Activated T-cell treated with anti-CD3 and anti-CD28 coated beads, Interleukin-2, amount 50 U/mL, for 72 hours (primary cell): ENCODE measurements at regions not wholly inside any gene's neighbourhood (a gene's known extent, or its start where the extent isn't known, plus 50 kb on each side); places are given as distances from the start of the nearest gene placed in this dataset.
"Not testable (repeated sequence)": the region's sequence is repeated elsewhere in the genome, so short reads cannot be mapped to it uniquely, and the experiment has no call there.

ENCODE experiments used
- ATAC-seq, 2 donors: fragments of 150-1000 bp; cut with Tn5 transposase; replicated peaks in 1 of 2; 2 replicates each; pipeline ENCODE4 v1.10.0; 2021; ENCODE audit warnings: moderate library complexity in 2 of 2, mild to moderate bottlenecking in 1 of 2
- DNase-seq, 2 donors: peaks; one replicate each; pipeline ENCODE4 v3.0.0; 2021 to 2022; ENCODE audit warnings: mixed read lengths in 1 of 2
- H3K27ac Mint-ChIP-seq: one replicate; pipeline ENCODE4 v1.8.0; 2022; ENCODE audit warnings: mild to moderate bottlenecking, moderate library complexity, mixed read lengths
- H3K27me3 Mint-ChIP-seq: one replicate; pipeline ENCODE4 v1.8.0; 2022; ENCODE audit warnings: low read depth, mixed read lengths
- H3K36me3 Mint-ChIP-seq, 2 donors: one replicate each; pipeline ENCODE4 v1.8.0; 2022; ENCODE audit warnings: mixed read lengths in 2 of 2, mild to moderate bottlenecking in 1 of 2; ENCODE audit not compliant: insufficient read depth in 2 of 2
- H3K4me1 Mint-ChIP-seq: one replicate; pipeline ENCODE4 v1.8.0; 2022; ENCODE audit warnings: low read depth, mixed read lengths
- H3K4me3 Mint-ChIP-seq, 2 donors: one replicate each; pipeline ENCODE4 v1.8.0; 2022; ENCODE audit warnings: mild to moderate bottlenecking in 2 of 2, mixed read lengths in 2 of 2, moderate library complexity in 2 of 2
- H3K9me3 Mint-ChIP-seq, 2 donors: one replicate each; pipeline ENCODE4 v1.8.0; 2022; ENCODE audit warnings: mixed read lengths in 2 of 2

GRCh38 chrX:46228389-46228788 lies 316.8 kb downstream of the ZNF674 start:
- DNase-seq (no peak), ATAC-seq (no peak)
- Mint-ChIP-seq H3K4me1 (no peaks in the 10 kb centered on the region), H3K27me3 (peaks cover 9% of the 10 kb centered on the region), H3K36me3 (no peaks in the 10 kb centered on the region), H3K27ac (no peak overlapping the region), H3K4me3 (no peak overlapping the region), H3K9me3 (peaks cover 0 to 2% of the 10 kb centered on the region in 2 donors)

- no peak for DNase-seq
- no peak overlapping the region for H3K27ac Mint-ChIP-seq
- H3K4me1 Mint-ChIP-seq: no peaks in the 10 kb centered on the region
- peaks cover 6% of the 10 kb centered on the region for H3K27me3 Mint-ChIP-seq
- peaks cover 0 to 2% of the 10 kb centered on the region in 2 donors for H3K9me3 Mint-ChIP-seq
- ATAC-seq: no peak
- H3K4me3 Mint-ChIP-seq: no peak overlapping the region
- peaks cover 0 to 2% of the 10 kb centered on the region in 2 donors for H3K36me3 Mint-ChIP-seq
These were observed 318.8 kb downstream of the ZNF674 start for GRCh38 chrX:46226422-46226821.

GRCh38 chrX:46223499-46223898 lies 321.7 kb downstream of the ZNF674 start:
- H3K4me3 Mint-ChIP-seq, ATAC-seq, H3K4me1 Mint-ChIP-seq, DNase-seq, H3K27me3 Mint-ChIP-seq, H3K36me3 Mint-ChIP-seq, H3K9me3 Mint-ChIP-seq, H3K27ac Mint-ChIP-seq: not testable (repeated sequence)

GRCh38 chrX:46220822-46221221 lies 324.4 kb downstream of the ZNF674 start:
- DNase-seq (no peak), ATAC-seq (no peak)
- Mint-ChIP-seq H3K4me1 (no peaks in the 10 kb centered on the region), H3K27ac (no peak overlapping the region), H3K36me3 (peaks cover 0 to 2% of the 10 kb centered on the region in 2 donors), H3K27me3 (peaks cover 15% of the 10 kb centered on the region), H3K9me3 (no peaks in the 10 kb centered on the region), H3K4me3 (no peak overlapping the region)

GRCh38 chrX:46218373-46218772 lies 326.8 kb downstream of the ZNF674 start:
- DNase-seq (no peak), ATAC-seq (no peak)
- Mint-ChIP-seq H3K36me3 (peaks cover 0 to 2% of the 10 kb centered on the region in 2 donors), H3K4me3 (no peak overlapping the region), H3K9me3 (no peaks in the 10 kb centered on the region), H3K27me3 (peaks cover 28% of the 10 kb centered on the region), H3K4me1 (no peaks in the 10 kb centered on the region), H3K27ac (no peak overlapping the region)

GRCh38 chrX:46216406-46216805 lies 328.8 kb downstream of the ZNF674 start:
- ATAC-seq: no peak
- Mint-ChIP-seq H3K4me3 (no peak overlapping the region), H3K27ac (no peak overlapping the region), H3K27me3 (peaks cover 22% of the 10 kb centered on the region), H3K36me3 (no peaks in the 10 kb centered on the region), H3K4me1 (no peaks in the 10 kb centered on the region), H3K9me3 (no peaks in the 10 kb centered on the region)
- DNase-seq: no peak

- no peak for DNase-seq
- H3K27ac Mint-ChIP-seq: no peak overlapping the region
- H3K36me3 Mint-ChIP-seq: no peaks in the 10 kb centered on the region
- no peak for ATAC-seq
- H3K4me3 Mint-ChIP-seq: no peak overlapping the region
- no peaks in the 10 kb centered on the region for H3K9me3 Mint-ChIP-seq
- H3K27me3 Mint-ChIP-seq: peaks cover 15% of the 10 kb centered on the region
- peaks cover 25% of the 10 kb centered on the region for H3K4me1 Mint-ChIP-seq
These were observed 334.1 kb downstream of the ZNF674 start for GRCh38 chrX:46211079-46211478.

GRCh38 chrX:46209768-46210167 lies 335.5 kb downstream of the ZNF674 start:
- DNase-seq (no peak), ATAC-seq (no peak)
- peaks cover 30% of the 10 kb centered on the region for H3K4me1 Mint-ChIP-seq
- no peaks in the 10 kb centered on the region for H3K9me3 Mint-ChIP-seq
- no peaks in the 10 kb centered on the region for H3K36me3 Mint-ChIP-seq
- H3K27ac Mint-ChIP-seq: no peak overlapping the region
- peaks cover 2% of the 10 kb centered on the region for H3K27me3 Mint-ChIP-seq
- no peak overlapping the region for H3K4me3 Mint-ChIP-seq

- Mint-ChIP-seq H3K4me3 (no peak overlapping the region), H3K27ac (no peak overlapping the region)
- no peak for ATAC-seq
These were observed 336.2 kb downstream of the ZNF674 start for GRCh38 chrX:46209037-46209436.

GRCh38 chrX:46208225-46208854 lies 336.9 kb downstream of the ZNF674 start:
- peaks cover 1% of the 10 kb centered on the region for H3K27me3 Mint-ChIP-seq
- H3K36me3 Mint-ChIP-seq: no peaks in the 10 kb centered on the region
- H3K4me1 Mint-ChIP-seq: peaks cover 33% of the 10 kb centered on the region
- ATAC-seq (peak; percentile 47 to 70), DNase-seq (no peak)
- no peaks in the 10 kb centered on the region for H3K9me3 Mint-ChIP-seq
- peak overlapping the region in 1 of 2 donors; percentile 14 for H3K4me3 Mint-ChIP-seq
- H3K27ac Mint-ChIP-seq: no peak overlapping the region

More at GRCh38 chrX:46209037-46209436, 336.2 kb downstream of the ZNF674 start:
- DNase-seq: no peak
- no peaks in the 10 kb centered on the region for H3K9me3 Mint-ChIP-seq
- H3K36me3 Mint-ChIP-seq: no peaks in the 10 kb centered on the region
- H3K27me3 Mint-ChIP-seq: no peaks in the 10 kb centered on the region
- peaks cover 32% of the 10 kb centered on the region for H3K4me1 Mint-ChIP-seq

GRCh38 chrX:46204721-46205422 lies 340.3 kb downstream of the ZNF674 start:
- Mint-ChIP-seq H3K27me3 (peaks cover 13% of the 10 kb centered on the region), H3K27ac (no peak overlapping the region), H3K4me1 (peaks cover 42% of the 10 kb centered on the region), H3K36me3 (no peaks in the 10 kb centered on the region), H3K9me3 (no peaks in the 10 kb centered on the region), H3K4me3 (peak overlapping the region in 1 of 2 donors; percentile 3)
- ATAC-seq (peak; percentile 65 to 76), DNase-seq (no peak)

- no peaks in the 10 kb centered on the region for H3K36me3 Mint-ChIP-seq
These were observed 342.3 kb downstream of the ZNF674 start for GRCh38 chrX:46202733-46203514.

GRCh38 chrX:46200413-46200812 lies 344.8 kb downstream of the ZNF674 start:
- ATAC-seq: no peak
- Mint-ChIP-seq H3K36me3 (no peaks in the 10 kb centered on the region), H3K4me3 (no peak overlapping the region), H3K27ac (no peak overlapping the region), H3K4me1 (peaks cover 20% of the 10 kb centered on the region), H3K9me3 (no peaks in the 10 kb centered on the region), H3K27me3 (peaks cover 13% of the 10 kb centered on the region)
- DNase-seq: no peak

More at GRCh38 chrX:46202733-46203514, 342.3 kb downstream of the ZNF674 start:
- no peaks in the 10 kb centered on the region for H3K9me3 Mint-ChIP-seq
- H3K4me1 Mint-ChIP-seq: peaks cover 26% of the 10 kb centered on the region
- no peak overlapping the region for H3K4me3 Mint-ChIP-seq
- peaks cover 13% of the 10 kb centered on the region for H3K27me3 Mint-ChIP-seq
- H3K27ac Mint-ChIP-seq: no peak overlapping the region
- ATAC-seq (no peak), DNase-seq (no peak)
